ENCODE measurements at regions not wholly inside any gene's neighbourhood (a gene's known extent, or its start where the extent isn't known, plus 50 kb on each side); places are given as distances from the start of the nearest gene placed in this dataset.
"Not testable (repeated sequence)": the region's sequence is repeated elsewhere in the genome, so short reads cannot be mapped to it uniquely, and the experiment has no call there.

GRCh38 chr2:210946395-210946794 is 390.0 kb downstream of the CPS1 start:
- FAIRE-seq (no peak), DNase-seq (ENCODE audit: low read depth, low spot score) (no peak)
- Histone ChIP-seq H3K36me3 (ENCODE audit: control insufficient read depth in 2 of 2, extremely low read depth in 1 of 2, insufficient read depth in 2 of 2, low read length in 2 of 2) (no peaks in the 10 kb centered on the region), H3K4me1 (ENCODE audit: control insufficient read depth, extremely low read depth, insufficient read depth, low read length) (no peaks in the 10 kb centered on the region), H3K9me1 (ENCODE audit: control insufficient read depth, extremely low read depth, insufficient read depth, low read length) (no peaks in the 10 kb centered on the region), H3K27me3 (ENCODE audit: control insufficient read depth, extremely low read depth, insufficient read depth, low read length) (no peaks in the 10 kb centered on the region), H3K79me2 (ENCODE audit: control insufficient read depth, insufficient read depth, low read length) (no peaks in the 10 kb centered on the region), H3K9me3 (ENCODE audit: control insufficient read depth, low read depth, low read length) (no peaks in the 10 kb centered on the region), H4K20me1 (ENCODE audit: control insufficient read depth, extremely low read depth, insufficient read depth, low read length) (no peaks in the 10 kb centered on the region), H3K4me2 (ENCODE audit: control insufficient read depth, extremely low read depth, insufficient read depth, low read depth, low read length) (no peak overlapping the region), H3K4me3 (ENCODE audit: control insufficient read depth in 2 of 3, extremely low read depth in 1 of 3, insufficient read depth in 2 of 3, low read depth in 1 of 3, low read length in 3 of 3) (no peak overlapping the region), H2AFZ (ENCODE audit: control insufficient read depth, low read length) (no peak overlapping the region), H3K9ac (ENCODE audit: control insufficient read depth, extremely low read depth, insufficient read depth, low read length) (no peak overlapping the region), H3K27ac (ENCODE audit: control insufficient read depth, insufficient read depth, low read length) (no peak overlapping the region)
- TF ChIP-seq EZH2 (IDR thresholded peaks at IDR 0.05; ENCODE audit: low read length) = no peak
- no peak for TF ChIP-seq CTCF (optimal IDR thresholded peaks at IDR 0.05 in 1 of 3, IDR thresholded peaks at IDR 0.05 in 1 of 3, conservative IDR thresholded peaks at IDR 0.05 in 1 of 3; ENCODE audit: extremely low read depth in 1 of 3, insufficient read depth in 2 of 3, low read length in 3 of 3)
- dilution Hi-C loops (cut with MboI; ENCODE audit: extremely low pct_ligation_motif_present, low sequenced_read_pairs) = no loop called here

- dilution Hi-C loops (cut with MboI; ENCODE audit: extremely low pct_ligation_motif_present, low sequenced_read_pairs); H3K27me3 ChIP-seq (ENCODE audit: control insufficient read depth, extremely low read depth, insufficient read depth, low read length); H3K27ac ChIP-seq (ENCODE audit: control insufficient read depth, insufficient read depth, low read length); H3K79me2 ChIP-seq (ENCODE audit: control insufficient read depth, insufficient read depth, low read length); H4K20me1 ChIP-seq (ENCODE audit: control insufficient read depth, extremely low read depth, insufficient read depth, low read length); H3K9me1 ChIP-seq (ENCODE audit: control insufficient read depth, extremely low read depth, insufficient read depth, low read length); FAIRE-seq; H3K4me1 ChIP-seq (ENCODE audit: control insufficient read depth, extremely low read depth, insufficient read depth, low read length); H3K36me3 ChIP-seq (ENCODE audit: control insufficient read depth in 2 of 2, extremely low read depth in 1 of 2, insufficient read depth in 2 of 2, low read length in 2 of 2); DNase-seq (ENCODE audit: low read depth, low spot score); H3K9me3 ChIP-seq (ENCODE audit: control insufficient read depth, low read depth, low read length); H3K9ac ChIP-seq (ENCODE audit: control insufficient read depth, extremely low read depth, insufficient read depth, low read length); H2AFZ ChIP-seq (ENCODE audit: control insufficient read depth, low read length); H3K4me2 ChIP-seq (ENCODE audit: control insufficient read depth, extremely low read depth, insufficient read depth, low read depth, low read length); H3K4me3 ChIP-seq (ENCODE audit: control insufficient read depth in 2 of 3, extremely low read depth in 1 of 3, insufficient read depth in 2 of 3, low read depth in 1 of 3, low read length in 3 of 3): not testable (repeated sequence)
Observed at GRCh38 chr2:210950434-210951060, 394.1 kb downstream of the CPS1 start.

GRCh38 chr2:210954386-210954907 is 398.0 kb downstream of the CPS1 start:
- FAIRE-seq (no peak), DNase-seq (ENCODE audit: low read depth, low spot score) (no peak)
- Histone ChIP-seq H3K27ac (ENCODE audit: control insufficient read depth, insufficient read depth, low read length) (no peak overlapping the region), H4K20me1 (ENCODE audit: control insufficient read depth, extremely low read depth, insufficient read depth, low read length) (no peaks in the 10 kb centered on the region), H3K9me1 (ENCODE audit: control insufficient read depth, extremely low read depth, insufficient read depth, low read length) (no peaks in the 10 kb centered on the region), H3K4me3 (ENCODE audit: control insufficient read depth in 2 of 3, extremely low read depth in 1 of 3, insufficient read depth in 2 of 3, low read depth in 1 of 3, low read length in 3 of 3) (no peak overlapping the region), H3K9me3 (ENCODE audit: control insufficient read depth, low read depth, low read length) (no peaks in the 10 kb centered on the region), H3K36me3 (ENCODE audit: control insufficient read depth in 2 of 2, extremely low read depth in 1 of 2, insufficient read depth in 2 of 2, low read length in 2 of 2) (no peaks in the 10 kb centered on the region), H3K4me1 (ENCODE audit: control insufficient read depth, extremely low read depth, insufficient read depth, low read length) (no peaks in the 10 kb centered on the region), H3K9ac (ENCODE audit: control insufficient read depth, extremely low read depth, insufficient read depth, low read length) (no peak overlapping the region), H3K27me3 (ENCODE audit: control insufficient read depth, extremely low read depth, insufficient read depth, low read length) (no peaks in the 10 kb centered on the region), H2AFZ (ENCODE audit: control insufficient read depth, low read length) (no peak overlapping the region), H3K79me2 (ENCODE audit: control insufficient read depth, insufficient read depth, low read length) (no peaks in the 10 kb centered on the region), H3K4me2 (ENCODE audit: control insufficient read depth, extremely low read depth, insufficient read depth, low read depth, low read length) (no peak overlapping the region)
- dilution Hi-C loops (cut with MboI; ENCODE audit: extremely low pct_ligation_motif_present, low sequenced_read_pairs) = no loop called here
- TF ChIP-seq EZH2 (IDR thresholded peaks at IDR 0.05; ENCODE audit: low read length) = no peak
- TF ChIP-seq CTCF (optimal IDR thresholded peaks at IDR 0.05 in 1 of 3, IDR thresholded peaks at IDR 0.05 in 1 of 3, conservative IDR thresholded peaks at IDR 0.05 in 1 of 3; ENCODE audit: extremely low read depth in 1 of 3, insufficient read depth in 2 of 3, low read length in 3 of 3) = no peak

Data from keratinocyte (primary cell).